ENCODE measurements at regions not wholly inside any gene's neighbourhood (a gene's known extent, or its start where the extent isn't known, plus 50 kb on each side); places are given as distances from the start of the nearest gene placed in this dataset.

DNA sequence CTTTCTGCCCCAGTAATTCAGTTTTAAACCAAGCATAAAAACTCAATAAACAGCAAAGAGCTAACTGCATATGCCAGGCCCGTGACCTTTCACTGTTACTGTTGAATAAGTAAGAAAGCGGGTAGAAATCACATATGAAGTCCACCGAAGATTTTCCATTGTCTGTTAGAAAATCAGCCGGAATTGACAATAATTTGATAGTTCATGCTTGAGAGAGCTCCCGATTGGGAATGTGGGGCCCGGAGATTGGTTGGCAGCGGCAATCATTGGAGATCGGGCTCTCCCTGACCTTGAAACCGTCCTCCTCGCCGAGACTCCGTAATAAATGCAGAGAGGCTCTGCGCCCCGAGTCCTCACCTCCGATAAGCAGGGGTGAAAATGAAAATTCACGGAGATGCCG lies 709.6 kb downstream of the BRD1 start:
- peaks cover 6% of the 10 kb centered on the region for H3K9me3 Mint-ChIP-seq
- no peak for ATAC-seq
- H3K36me3 Mint-ChIP-seq (ENCODE audit: insufficient read depth) = no peaks in the 10 kb centered on the region
- no peaks in the 10 kb centered on the region for H3K4me1 Mint-ChIP-seq (ENCODE audit: low read depth)
- DNase-seq = no peak
- H3K27me3 Mint-ChIP-seq (ENCODE audit: low read depth) = no peaks in the 10 kb centered on the region
- no peak overlapping the region for H3K4me3 Mint-ChIP-seq

DNA sequence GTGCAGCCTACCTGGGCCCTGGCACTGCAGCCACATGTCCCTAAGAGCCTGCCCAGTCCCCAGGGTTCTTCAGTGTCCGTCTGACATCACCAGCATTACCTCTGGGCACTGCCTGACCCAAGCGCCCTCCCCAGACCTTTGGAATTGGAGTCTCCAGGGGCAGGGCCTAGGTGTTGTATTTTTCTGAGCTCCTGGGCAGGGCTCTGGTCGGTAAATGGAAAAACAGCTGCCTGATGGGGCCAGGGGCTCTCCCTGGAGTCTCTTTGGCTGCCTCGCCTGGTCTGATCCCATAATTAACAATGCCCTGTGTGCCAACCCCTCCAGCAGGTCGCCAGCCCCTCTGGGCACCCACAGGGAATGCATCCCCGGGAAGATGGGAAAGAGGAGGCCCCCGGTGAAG lies 710.2 kb downstream of the BRD1 start:
- DNase-seq = no peak
- H3K36me3 Mint-ChIP-seq (ENCODE audit: insufficient read depth) = no peaks in the 10 kb centered on the region
- no peaks in the 10 kb centered on the region for H3K27me3 Mint-ChIP-seq (ENCODE audit: low read depth)
- H3K9me3 Mint-ChIP-seq = peaks cover 4% of the 10 kb centered on the region
- no peak overlapping the region for H3K4me3 Mint-ChIP-seq
- ATAC-seq = no peak
- H3K4me1 Mint-ChIP-seq (ENCODE audit: low read depth) = no peaks in the 10 kb centered on the region

- ATAC-seq = no peak
- Mint-ChIP-seq H3K36me3 (ENCODE audit: insufficient read depth) (no peaks in the 10 kb centered on the region), H3K9me3 (no peaks in the 10 kb centered on the region), H3K4me3 (no peak overlapping the region), H3K4me1 (ENCODE audit: low read depth) (no peaks in the 10 kb centered on the region), H3K27me3 (ENCODE audit: low read depth) (no peaks in the 10 kb centered on the region)
- DNase-seq = no peak
Measured at GRCh38 chr22:49116486-49117120, 711.1 kb downstream of the BRD1 start.

DNA sequence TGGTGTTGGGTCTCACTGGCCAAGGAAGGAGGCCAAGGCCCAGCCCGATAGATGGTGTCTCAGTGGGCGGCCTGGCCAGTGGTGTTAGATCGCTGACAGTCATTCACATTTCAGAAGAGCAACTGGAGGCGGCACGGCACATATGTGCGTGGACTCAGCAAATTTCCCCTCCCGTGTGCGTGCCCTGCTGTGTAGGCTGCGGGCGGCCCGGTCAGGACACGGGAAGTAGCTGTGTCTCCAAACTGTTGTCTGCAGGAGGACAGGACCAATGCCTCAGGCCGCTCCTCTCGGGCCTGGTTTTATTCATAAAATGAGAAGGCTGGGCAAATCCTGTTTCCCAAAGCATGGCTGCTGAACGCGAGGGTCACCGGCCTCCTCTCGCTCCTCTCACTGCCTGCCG lies 711.7 kb downstream of the BRD1 start:
- Mint-ChIP-seq H3K27me3 (ENCODE audit: low read depth) (no peaks in the 10 kb centered on the region), H3K4me3 (no peak overlapping the region), H3K4me1 (ENCODE audit: low read depth) (no peaks in the 10 kb centered on the region), H3K36me3 (ENCODE audit: insufficient read depth) (no peaks in the 10 kb centered on the region), H3K9me3 (no peaks in the 10 kb centered on the region)
- DNase-seq = no peak
- no peak for ATAC-seq

GRCh38 chr22:49115197-49115596 lies 712.5 kb downstream of the BRD1 start:
- no peaks in the 10 kb centered on the region for H3K4me1 Mint-ChIP-seq (ENCODE audit: low read depth)

GRCh38 chr22:49113758-49114157 lies 713.9 kb downstream of the BRD1 start:
- Mint-ChIP-seq H3K4me3 (no peak overlapping the region), H3K4me1 (ENCODE audit: low read depth) (no peaks in the 10 kb centered on the region), H3K36me3 (ENCODE audit: insufficient read depth) (no peaks in the 10 kb centered on the region), H3K27me3 (ENCODE audit: low read depth) (no peaks in the 10 kb centered on the region), H3K9me3 (no peaks in the 10 kb centered on the region)
- no peak for DNase-seq
- no peak for ATAC-seq

More at GRCh38 chr22:49115197-49115596, 712.5 kb downstream of the BRD1 start:
- Mint-ChIP-seq H3K9me3 (no peaks in the 10 kb centered on the region), H3K27me3 (ENCODE audit: low read depth) (no peaks in the 10 kb centered on the region), H3K36me3 (ENCODE audit: insufficient read depth) (no peaks in the 10 kb centered on the region), H3K4me3 (no peak overlapping the region)
- ATAC-seq (no peak), DNase-seq (no peak)

DNA sequence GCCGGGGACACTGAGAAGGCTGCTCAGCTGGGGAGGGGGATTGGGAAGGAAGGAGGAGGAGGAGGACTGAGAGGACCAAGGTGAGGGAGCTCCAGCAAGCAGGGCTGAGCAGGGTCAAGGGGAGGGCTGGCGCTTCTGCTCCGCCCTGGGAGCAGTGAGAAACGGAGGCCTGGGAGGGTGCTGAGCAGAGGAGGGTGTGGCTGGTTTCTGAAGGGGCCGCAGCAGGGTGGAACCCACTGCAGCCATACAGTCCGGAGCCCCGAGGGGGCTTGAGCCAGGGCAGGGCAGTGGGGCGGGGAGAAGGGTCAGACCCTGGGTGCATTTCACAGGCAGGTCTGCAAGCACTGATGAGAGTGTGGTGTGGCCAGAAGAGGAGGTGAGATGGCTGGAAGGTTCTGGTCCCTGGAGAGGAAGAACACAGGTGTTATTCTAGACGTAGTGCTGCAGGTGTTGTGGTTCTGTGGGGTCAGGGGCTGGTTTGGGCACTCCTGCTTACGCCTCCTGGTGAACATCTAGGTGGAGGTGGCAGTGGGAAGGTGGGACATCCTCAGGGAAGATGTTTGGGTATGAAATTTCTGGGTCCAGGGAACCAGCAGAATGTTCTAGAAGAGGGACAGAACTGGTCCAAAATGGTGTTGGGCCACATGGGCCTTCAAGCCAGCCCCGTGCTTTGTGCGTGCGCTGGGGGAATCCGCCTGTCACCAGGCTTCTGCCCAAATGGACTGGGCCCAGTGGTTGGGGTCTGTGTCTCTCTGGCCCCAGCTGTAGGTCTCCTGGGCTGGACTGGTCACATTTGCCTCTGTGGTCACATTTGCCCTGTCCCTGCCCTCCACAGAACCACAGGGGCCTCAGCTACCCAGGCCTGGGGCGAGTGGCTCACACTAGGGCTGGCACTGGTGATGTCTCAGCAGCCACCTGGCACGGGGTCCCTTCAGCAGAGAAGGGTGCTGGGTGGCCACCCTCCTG lies 714.7 kb downstream of the BRD1 start:
- no peaks in the 10 kb centered on the region for H3K9me3 Mint-ChIP-seq
- no peaks in the 10 kb centered on the region for H3K4me1 Mint-ChIP-seq (ENCODE audit: low read depth)
- peaks cover 3% of the 10 kb centered on the region for H3K27me3 Mint-ChIP-seq (ENCODE audit: low read depth)
- DNase-seq (no peak), ATAC-seq (no peak)
- no peak overlapping the region for H3K4me3 Mint-ChIP-seq
- no peaks in the 10 kb centered on the region for H3K36me3 Mint-ChIP-seq (ENCODE audit: insufficient read depth)

- DNase-seq = no peak
- Mint-ChIP-seq H3K4me3 (no peak overlapping the region), H3K36me3 (ENCODE audit: insufficient read depth) (no peaks in the 10 kb centered on the region), H3K27me3 (ENCODE audit: low read depth) (peaks cover 8% of the 10 kb centered on the region), H3K9me3 (no peaks in the 10 kb centered on the region), H3K4me1 (ENCODE audit: low read depth) (no peaks in the 10 kb centered on the region)
- no peak for ATAC-seq
Measured at GRCh38 chr22:49112176-49112575, 715.5 kb downstream of the BRD1 start.

DNA sequence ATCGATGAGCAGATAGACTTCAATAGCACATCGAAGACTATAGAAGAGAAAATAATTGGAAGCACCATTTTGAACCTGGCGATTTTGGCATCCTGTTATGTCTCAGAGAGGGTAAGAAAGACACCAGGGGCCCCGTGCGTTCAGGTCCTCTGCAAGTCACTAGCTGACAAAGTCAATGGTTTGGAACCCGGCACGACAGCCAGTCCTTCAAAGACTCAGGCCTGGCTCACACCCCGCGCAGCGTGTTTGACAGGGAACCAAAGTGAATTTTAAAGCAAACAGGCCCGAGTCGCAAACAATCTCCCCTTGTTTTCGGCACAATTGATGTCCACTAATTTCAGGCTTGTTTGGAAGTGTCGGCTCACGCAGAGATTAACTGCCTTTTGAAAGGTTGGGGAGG lies 716.6 kb downstream of the BRD1 start:
- DNase-seq (no peak), ATAC-seq (no peak)
- no peak overlapping the region for H3K4me3 Mint-ChIP-seq
- H3K4me1 Mint-ChIP-seq (ENCODE audit: low read depth) = no peaks in the 10 kb centered on the region
- H3K27me3 Mint-ChIP-seq (ENCODE audit: low read depth) = peaks cover 9% of the 10 kb centered on the region
- H3K9me3 Mint-ChIP-seq = no peaks in the 10 kb centered on the region
- no peaks in the 10 kb centered on the region for H3K36me3 Mint-ChIP-seq (ENCODE audit: insufficient read depth)

GRCh38 chr22:49108636-49109315 lies 718.9 kb downstream of the BRD1 start:
- H3K4me1 Mint-ChIP-seq (ENCODE audit: low read depth) = no peaks in the 10 kb centered on the region
- H3K9me3 Mint-ChIP-seq = no peaks in the 10 kb centered on the region
- peaks cover 9% of the 10 kb centered on the region for H3K27me3 Mint-ChIP-seq (ENCODE audit: low read depth)
- H3K4me3 Mint-ChIP-seq = no peak overlapping the region
- no peaks in the 10 kb centered on the region for H3K36me3 Mint-ChIP-seq (ENCODE audit: insufficient read depth)
- ATAC-seq = no peak
- DNase-seq = no peak

- Mint-ChIP-seq H3K4me1 (ENCODE audit: low read depth) (no peaks in the 10 kb centered on the region), H3K9me3 (no peaks in the 10 kb centered on the region), H3K4me3 (no peak overlapping the region), H3K36me3 (ENCODE audit: insufficient read depth) (no peaks in the 10 kb centered on the region), H3K27me3 (ENCODE audit: low read depth) (peaks cover 9% of the 10 kb centered on the region)
- DNase-seq = no peak
- ATAC-seq = no peak
Measured at GRCh38 chr22:49107961-49108530, 719.6 kb downstream of the BRD1 start.

DNA sequence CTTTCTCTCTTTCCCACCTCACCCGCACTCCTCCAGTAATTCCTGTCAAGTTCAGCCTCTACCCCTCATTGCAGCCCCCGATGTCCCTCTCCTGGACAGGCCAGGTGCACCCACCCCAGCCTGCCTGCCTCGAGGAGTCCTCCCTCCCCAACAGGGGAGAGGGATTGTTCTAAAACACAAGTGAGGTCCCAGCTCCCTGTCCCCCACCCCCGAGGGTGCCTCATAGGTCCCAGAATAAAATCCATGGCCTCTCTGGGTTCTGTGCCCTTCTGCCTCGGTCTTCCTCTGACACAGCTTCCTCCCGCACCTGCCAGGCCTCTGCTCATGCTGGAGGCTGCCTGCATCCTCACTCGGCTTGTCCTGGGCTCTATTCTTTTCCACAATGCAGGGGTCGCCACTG lies 720.1 kb downstream of the BRD1 start:
- no peaks in the 10 kb centered on the region for H3K36me3 Mint-ChIP-seq (ENCODE audit: insufficient read depth)
- ATAC-seq (no peak), DNase-seq (no peak)
- H3K27me3 Mint-ChIP-seq (ENCODE audit: low read depth) = peaks cover 9% of the 10 kb centered on the region
- no peaks in the 10 kb centered on the region for H3K9me3 Mint-ChIP-seq
- no peak overlapping the region for H3K4me3 Mint-ChIP-seq
- no peaks in the 10 kb centered on the region for H3K4me1 Mint-ChIP-seq (ENCODE audit: low read depth)

DNA sequence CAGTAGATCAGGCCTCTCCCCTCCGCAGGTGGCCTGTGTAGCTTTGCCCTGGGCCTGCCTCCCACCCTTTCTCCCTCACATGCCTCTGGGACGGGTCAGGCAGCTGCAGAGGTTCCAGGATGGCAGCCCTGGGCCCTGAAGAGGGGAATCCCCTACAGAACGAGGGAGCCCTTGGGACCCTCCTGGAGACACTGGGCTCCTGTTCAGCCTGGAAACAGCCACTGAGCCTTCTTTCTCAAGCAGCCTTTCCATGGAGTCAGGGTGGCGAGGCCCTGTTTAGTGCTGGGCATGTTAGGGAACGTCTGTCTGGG lies 720.9 kb downstream of the BRD1 start:
- DNase-seq = no peak
- peaks cover 9% of the 10 kb centered on the region for H3K27me3 Mint-ChIP-seq (ENCODE audit: low read depth)
- no peaks in the 10 kb centered on the region for H3K4me1 Mint-ChIP-seq (ENCODE audit: low read depth)
- ATAC-seq = no peak
- no peak overlapping the region for H3K4me3 Mint-ChIP-seq
- no peaks in the 10 kb centered on the region for H3K9me3 Mint-ChIP-seq
- H3K36me3 Mint-ChIP-seq (ENCODE audit: insufficient read depth) = no peaks in the 10 kb centered on the region

DNA sequence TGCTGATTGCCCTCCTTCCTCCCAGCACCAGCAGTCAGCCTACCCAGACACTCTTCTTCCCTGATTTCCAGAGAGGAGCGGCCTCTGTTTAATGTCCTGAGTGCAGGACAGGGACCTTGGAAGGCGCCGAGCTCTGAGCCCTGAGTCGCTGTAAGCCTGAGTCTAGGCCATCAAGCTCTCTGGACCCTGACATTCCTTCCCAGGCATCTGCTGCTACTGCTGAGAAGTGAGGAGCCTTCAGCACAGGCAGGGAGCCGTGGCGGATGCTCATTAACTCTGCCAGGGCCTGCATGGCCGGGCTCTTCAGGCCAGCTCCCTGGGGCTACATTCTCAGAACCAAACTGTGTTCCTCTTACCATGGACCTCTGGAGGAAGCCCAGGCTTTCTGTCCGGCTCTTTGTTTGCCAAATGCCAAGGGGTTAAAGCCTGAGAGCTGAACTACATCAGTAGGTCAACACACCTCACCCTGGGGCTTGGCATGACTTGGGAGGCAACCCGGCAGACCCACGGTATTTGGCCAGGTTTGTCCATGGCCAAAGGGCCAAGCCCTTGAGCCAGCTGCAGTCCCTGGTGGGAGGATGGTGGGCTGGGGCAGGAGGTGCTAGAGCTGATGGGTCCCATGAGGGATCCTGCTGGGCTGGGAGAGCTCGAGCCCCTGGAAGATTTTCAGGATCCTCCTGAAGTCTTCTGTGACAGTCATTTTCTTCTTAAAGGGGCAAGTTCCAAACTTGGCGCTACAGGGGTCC lies 721.4 kb downstream of the BRD1 start:
- Mint-ChIP-seq H3K4me3 (no peak overlapping the region), H3K9me3 (no peaks in the 10 kb centered on the region), H3K36me3 (ENCODE audit: insufficient read depth) (no peaks in the 10 kb centered on the region), H3K4me1 (ENCODE audit: low read depth) (no peaks in the 10 kb centered on the region), H3K27me3 (ENCODE audit: low read depth) (peaks cover 12% of the 10 kb centered on the region)
- ATAC-seq (no peak), DNase-seq (no peak)
